Embryonic facial prominence (tissue), 1 donor: ENCODE measurements at regions not wholly inside any gene's neighbourhood (a gene's known extent, or its start where the extent isn't known, plus 50 kb on each side); places are given as distances from the start of the nearest gene placed in this dataset.
"Not testable (repeated sequence)": the region's sequence is repeated elsewhere in the genome, so short reads cannot be mapped to it uniquely, and the experiment has no call there.

ENCODE experiments used
- DNase-seq: peaks from one replicate; pipeline ENCODE4 v3.0.0-alpha.2; 2016; ENCODE audit errors: extremely low spot score

DNA sequence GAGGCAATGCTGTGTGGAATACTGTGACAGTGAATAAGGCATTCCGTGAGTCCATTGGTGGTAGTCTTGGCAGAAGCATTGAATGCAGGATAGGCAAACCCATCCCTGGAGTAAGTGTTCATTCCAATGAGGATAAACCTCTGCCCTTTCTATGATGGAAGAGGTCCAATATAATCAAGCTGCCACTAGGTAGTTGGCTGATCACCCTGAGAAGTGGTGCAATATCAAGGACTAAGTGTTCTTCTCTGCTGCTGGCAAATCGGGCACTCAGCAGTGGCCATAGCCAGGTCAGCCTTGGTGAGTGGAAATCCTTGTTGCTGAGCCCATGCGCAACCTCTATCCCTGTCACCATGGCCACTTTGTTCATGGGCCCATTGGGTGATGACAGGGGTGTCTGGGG lies 70.1 kb downstream of the FBXO4 start:
- no peak for DNase-seq

GRCh38 chr5:42001673-42002072 lies 76.6 kb downstream of the FBXO4 start:
- DNase-seq, result no peak

DNA sequence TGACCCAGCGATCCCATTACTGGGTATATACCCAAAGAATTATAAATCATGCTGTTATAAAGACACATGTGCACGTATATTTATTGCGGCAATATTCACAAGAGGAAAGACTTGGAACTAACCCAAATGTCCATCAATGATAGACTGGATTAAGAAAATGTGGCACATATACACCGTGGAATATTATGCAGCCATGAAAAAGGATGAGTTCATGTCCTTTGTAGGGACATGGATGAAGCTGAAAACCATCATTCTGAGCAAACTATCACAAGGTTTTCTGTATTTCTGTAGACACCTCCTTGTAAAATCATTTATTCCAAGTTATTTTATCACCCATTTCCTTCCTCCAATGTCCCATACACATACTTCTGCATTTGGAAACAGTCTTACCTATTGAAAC lies 78.8 kb downstream of the FBXO4 start:
- DNase-seq, result not testable (repeated sequence)

- DNase-seq, result no peak
These were observed 80.6 kb downstream of the FBXO4 start for GRCh38 chr5:42005561-42006153.

DNA sequence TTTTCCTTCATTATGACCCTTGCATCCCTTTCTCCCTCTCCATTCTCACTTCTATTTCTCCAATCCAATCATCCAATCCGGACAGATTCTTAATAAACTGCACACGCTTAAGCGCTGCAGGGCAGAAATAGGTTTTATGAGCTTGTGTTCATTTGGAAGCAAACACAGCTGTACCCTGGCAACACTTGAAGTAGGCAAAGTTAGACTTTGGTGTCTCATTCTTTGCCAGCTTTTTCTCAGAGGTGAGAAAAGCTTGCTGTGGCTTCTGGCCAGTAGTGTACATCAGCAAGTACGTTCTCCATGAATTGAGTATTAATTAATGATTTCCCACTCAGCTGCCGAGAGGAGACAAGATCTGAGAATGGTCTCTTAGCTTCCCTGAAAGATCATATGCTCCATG lies 88.5 kb downstream of the FBXO4 start:
- no peak for DNase-seq

DNA sequence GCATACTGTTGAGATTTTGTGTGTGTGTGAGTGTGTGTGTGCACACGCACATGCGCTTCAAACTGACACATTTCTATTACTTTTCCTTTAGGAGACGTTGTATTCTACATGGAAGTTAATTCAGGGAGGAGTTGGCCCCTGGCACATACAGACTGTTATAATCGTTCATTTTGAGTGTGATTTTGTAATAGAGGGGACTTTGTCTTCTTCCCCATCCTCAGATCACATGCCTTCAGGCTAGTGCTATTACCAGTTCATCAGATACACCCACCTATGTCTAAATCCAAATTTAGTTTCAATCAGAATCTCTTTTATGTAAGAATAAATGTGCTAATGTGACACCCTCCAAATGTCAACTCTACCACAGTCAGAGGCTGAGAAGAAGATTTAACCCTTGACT lies 90.2 kb downstream of the FBXO4 start:
- no peak for DNase-seq

- DNase-seq, result no peak
These were observed 90.6 kb downstream of the FBXO4 start for GRCh38 chr5:42015681-42016080.

DNA sequence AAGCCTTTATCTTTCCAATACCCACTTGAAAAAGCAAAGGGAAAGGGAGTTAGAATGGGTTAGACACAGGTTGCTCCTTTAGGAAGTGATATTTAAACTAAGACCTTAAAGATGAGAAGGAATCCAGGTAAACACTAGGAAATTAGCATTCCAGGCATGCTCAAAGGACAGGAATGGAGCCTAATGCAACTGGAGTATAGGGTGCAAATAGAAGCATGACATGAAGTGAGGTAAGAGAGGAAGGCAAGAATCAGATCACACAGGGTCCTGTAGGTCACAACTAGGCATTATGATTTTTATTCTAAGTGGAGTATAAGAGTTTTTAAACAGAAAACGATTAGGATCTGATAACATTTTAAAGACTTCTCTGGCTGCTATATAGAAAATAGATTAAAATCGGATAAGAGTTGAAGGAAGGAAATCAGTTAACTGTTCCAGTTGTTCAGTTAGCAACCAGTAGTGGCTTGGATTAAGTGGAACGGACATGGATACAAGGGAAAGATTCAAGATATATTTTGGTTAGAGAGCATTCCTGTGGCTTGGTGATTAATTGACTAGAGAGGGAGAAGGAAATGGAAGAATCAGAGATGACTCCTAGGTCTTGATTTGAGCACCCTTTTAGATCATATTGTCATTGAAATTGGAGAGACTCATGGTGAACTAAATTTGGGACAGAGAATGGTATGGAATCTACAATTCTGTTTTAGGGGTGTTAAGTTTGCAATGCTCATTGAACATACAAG lies 95.9 kb downstream of the FBXO4 start:
- no peak for DNase-seq

GRCh38 chr5:42021923-42022322 lies 96.8 kb downstream of the FBXO4 start:
- DNase-seq, result no peak

DNA sequence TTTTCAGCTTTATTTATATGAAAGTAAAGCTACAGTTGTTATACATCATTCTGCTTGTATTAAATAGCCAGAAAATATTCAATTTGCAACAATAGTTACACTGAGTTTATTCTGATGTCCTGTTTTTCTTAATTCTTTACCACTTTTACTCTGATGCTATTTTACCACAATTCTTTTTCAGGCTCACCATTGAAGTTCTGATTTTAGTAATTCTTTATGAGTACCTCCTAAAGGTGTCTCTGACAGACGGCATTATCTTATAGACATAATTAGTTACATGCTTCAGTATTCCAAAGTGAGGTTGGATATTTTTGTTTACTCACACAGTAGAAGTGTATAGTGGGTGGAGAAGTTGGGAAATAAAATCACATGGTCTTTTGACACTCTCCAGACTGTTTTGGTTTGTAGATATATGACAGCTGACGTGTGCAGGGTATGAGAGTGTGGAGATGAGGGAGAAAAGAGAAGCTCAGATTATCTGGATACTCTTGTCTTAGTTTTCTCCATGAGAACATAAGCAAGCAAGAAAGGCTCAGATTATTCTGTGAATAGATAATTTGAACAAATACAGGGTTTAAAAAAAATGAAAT lies 97.4 kb downstream of the FBXO4 start:
- DNase-seq, result no peak

DNA sequence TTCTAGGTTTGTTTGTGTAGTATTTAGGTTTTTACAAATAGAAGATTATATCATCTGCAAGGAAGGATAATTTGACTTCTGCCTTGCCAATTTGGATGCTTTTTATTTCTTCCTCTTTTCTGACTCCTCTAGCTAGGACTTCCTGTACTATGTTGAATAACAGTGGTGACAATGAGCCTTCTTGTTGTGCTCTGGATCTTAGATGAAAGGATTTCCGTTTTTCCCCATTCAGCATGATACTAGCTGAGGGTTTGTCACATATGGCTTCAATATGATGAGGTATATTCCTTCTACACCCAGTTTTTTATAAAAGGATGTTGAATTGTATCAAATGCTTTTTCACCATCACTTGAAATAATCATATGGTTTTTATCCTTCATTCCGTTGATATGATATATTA lies 101.4 kb downstream of the FBXO4 start:
- DNase-seq, result no peak

DNA sequence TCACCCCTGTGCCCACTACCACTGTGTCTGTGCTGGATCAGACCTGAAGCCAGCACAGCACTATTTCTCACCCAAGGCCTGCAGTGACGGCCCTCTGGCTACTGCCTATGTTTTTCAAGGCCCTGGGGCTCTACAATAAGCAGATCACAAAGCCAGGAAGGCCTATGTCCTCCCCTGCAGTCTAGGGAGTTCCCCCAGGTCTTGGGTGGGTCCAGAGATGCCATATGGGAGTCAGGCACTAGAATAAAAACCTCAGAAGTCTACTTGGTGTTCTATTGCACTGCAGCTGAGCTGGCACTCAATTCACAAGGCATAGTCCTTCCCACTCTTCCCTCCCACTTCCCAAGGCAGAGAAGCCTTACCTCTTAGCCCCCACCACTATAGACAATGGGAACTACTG lies 107.1 kb downstream of the FBXO4 start:
- DNase-seq, result no peak

DNA sequence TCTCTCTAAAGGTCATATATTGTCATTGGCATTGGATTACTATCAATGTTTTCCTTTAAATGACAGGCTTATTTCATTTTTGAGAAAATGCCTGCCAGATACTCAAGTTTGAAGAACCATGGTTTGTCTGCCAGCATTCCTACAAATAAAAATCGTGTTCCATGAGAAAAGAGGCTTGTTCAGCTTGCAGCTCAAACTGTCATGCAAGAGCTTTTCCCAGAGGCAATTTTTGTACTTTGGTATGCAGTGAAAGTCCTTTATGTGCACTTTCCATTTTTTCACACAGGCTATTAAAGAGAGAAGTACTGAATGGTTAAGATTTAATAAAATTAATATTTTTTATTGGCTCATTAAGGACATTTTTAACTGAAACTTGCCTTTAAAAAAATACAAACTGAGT lies 110.4 kb downstream of the FBXO4 start:
- DNase-seq, result no peak

DNA sequence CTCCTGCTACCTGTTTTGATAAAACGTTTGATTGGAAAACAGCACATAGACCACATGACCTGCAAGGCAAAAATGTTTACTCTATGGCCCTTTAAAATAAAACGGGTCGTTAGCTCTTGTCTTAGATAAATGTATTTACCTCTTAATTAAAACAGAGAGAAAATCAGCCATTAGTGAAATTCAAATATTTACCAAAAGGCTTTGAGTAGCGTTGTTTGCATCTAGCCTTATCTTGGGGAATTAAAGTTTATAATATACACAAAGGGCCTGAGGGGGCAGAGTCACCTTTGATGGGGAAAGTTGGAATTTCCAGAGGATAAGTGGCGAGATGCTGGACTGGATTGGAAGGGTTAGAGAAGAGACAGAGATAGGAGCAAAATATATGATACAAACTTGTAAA lies 111.3 kb downstream of the FBXO4 start:
- no peak for DNase-seq

DNA sequence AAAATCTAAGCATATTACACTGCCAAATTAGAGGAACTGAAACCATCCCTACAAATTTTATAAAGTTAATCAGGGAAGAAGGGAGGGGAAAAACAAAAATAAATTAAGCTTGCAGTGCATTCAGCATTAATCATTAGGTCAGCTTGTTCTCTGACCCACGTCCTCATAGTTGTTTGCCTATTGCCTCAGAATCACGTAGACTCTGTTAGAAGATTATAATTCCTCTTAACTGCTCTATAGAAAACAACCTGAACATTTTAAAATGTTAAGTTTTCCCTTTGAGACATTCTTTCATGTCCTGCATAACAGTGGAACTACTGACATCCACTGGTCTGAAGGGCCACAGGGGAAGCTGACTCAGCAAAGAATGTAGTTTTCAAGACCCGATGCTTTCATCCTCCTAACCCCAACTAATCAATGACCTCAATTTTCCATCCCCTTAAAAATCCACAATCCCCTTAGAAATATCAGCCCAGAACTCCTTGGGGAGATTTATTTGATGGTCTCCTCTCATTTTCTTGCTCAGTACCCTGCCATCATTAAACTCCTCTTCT lies 112.4 kb downstream of the FBXO4 start:
- no peak for DNase-seq

GRCh38 chr5:42043400-42043799 lies 118.3 kb downstream of the FBXO4 start:
- DNase-seq, result no peak

DNA sequence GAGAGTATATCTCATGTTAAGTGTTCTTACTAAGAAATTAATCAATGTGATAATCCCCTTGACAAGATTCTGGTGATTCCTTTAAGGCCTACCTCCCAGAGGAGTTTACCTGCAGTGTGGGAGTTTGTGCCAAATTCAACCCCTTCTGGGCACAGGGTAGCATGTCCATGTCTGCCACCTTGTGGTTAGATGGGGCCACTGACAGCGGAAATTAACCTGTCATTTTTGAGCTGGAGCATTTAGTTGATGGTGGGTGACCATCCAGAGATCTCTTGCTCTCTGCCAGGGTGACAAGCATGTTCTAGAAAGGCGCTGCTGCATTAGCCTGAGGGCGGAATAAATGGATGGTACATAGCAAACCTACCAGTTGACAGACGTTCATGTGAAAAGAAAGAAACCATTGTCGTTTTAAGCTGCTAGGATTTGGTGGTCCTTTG lies 132.2 kb downstream of the FBXO4 start:
- DNase-seq, result no peak

- no peak for DNase-seq
These were observed 134.2 kb downstream of the FBXO4 start for GRCh38 chr5:42059291-42059690.

DNA sequence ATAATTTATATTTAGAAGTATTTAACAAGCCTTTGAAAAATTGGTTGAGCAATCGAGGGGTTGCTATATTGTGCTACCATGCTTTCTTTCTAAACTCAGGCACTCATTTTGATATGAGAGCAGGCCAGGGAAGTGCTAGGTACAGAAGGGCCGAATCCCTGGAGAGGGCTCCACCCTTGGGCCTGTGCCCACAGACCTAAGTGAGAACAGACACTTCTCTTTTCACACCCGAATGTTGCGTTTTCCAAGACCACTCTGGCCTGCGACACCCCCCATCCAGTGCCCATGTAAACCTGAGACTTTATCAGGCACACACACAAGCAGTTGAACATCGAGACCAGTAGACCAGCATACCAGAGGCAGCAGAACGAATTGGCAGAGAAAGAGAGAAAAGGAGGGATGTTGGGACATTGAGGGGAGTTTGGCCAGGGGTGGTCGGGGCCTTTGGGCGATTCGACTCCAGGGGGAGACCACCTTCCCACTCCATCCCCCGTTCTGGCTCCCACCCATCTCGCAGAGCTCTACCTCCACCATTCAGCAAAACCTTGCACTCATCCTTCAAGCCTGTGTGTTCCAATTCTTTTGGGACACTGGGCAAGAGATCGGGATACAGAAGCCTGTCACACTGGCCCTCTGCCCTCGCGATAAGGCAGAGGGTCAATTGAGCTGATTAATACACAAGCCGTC lies 134.8 kb downstream of the FBXO4 start:
- no peak for DNase-seq

DNA sequence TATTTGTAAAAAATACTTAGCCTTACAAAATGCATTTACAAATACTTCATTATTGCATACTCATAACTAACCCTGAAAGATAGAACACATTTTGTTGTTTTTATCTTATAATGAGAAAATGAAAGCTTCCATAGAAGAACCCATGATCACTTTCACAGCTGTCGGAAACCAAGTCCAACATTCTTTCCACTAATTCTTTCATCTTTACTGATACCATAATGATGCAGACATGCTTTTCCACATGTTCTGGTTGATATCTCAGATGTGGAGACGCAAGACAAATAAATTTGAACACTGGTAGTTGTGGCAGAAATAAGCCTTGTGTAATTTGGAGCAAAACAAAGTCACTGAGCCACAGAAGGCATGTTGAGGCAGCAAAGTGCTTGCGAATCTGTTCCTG lies 136.0 kb downstream of the FBXO4 start:
- no peak for DNase-seq

- no peak for DNase-seq
These were observed 139.7 kb downstream of the FBXO4 start for GRCh38 chr5:42064821-42065220.

DNA sequence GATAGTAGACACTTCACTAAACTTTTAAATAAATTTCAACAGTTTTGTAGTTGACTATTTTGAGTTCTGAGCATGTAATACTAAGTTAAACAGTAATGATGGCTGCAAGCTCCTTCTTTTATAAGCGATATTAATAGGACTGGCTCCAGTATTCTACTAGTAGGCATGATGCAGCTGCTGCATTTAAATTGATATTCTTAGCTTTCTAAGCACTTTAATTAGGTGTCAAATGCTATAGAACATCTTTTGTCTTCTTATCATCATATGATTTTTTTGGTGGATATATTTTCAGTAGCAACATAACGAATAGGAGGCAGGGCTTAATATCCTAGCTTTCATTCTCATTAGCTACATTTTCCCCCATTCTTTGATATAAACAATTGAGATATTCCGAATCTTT lies 141.1 kb downstream of the FBXO4 start:
- no peak for DNase-seq

GRCh38 chr5:42074353-42074752 lies 149.3 kb downstream of the FBXO4 start:
- no peak for DNase-seq
